OCI-LY1 (cell line): ENCODE measurements at regions not wholly inside any gene's neighbourhood (a gene's known extent, or its start where the extent isn't known, plus 50 kb on each side); places are given as distances from the start of the nearest gene placed in this dataset.

Experiments
- CTCF ChIP-seq: fragments of 200-600 bp; sonication (generic), shearing (Covaris generic); IDR thresholded peaks from 2 replicates; pipeline ENCODE4 v1.5.1; 2017; ENCODE audit warnings: mild to moderate bottlenecking, antibody characterized with exemption, low read length, moderate library complexity, mixed read lengths
- EZH2 ChIP-seq: fragments of 200-600 bp; sonication (generic), shearing (Covaris generic); IDR thresholded peaks from 2 replicates; pipeline ENCODE4 v1.8.0; 2017; ENCODE audit warnings: borderline replicate concordance, mixed run types, mild to moderate bottlenecking, antibody characterized with exemption, low read length, moderate library complexity, mixed read lengths

- TF ChIP-seq CTCF = no peak
- TF ChIP-seq EZH2 = no peak
Measured at GRCh38 chr20:53792946-53793536, 199.4 kb upstream of the ZNF217 start.
